ENCODE measurements at regions not wholly inside any gene's neighbourhood (a gene's known extent, or its start where the extent isn't known, plus 50 kb on each side); places are given as distances from the start of the nearest gene placed in this dataset.
"Not testable (repeated sequence)": the region's sequence is repeated elsewhere in the genome, so short reads cannot be mapped to it uniquely, and the experiment has no call there.

GRCh38 chr18:78505851-78506461 lies 473.7 kb upstream of the SALL3 start:
- DNase-seq (ENCODE audit: low spot score): no peak

DNA sequence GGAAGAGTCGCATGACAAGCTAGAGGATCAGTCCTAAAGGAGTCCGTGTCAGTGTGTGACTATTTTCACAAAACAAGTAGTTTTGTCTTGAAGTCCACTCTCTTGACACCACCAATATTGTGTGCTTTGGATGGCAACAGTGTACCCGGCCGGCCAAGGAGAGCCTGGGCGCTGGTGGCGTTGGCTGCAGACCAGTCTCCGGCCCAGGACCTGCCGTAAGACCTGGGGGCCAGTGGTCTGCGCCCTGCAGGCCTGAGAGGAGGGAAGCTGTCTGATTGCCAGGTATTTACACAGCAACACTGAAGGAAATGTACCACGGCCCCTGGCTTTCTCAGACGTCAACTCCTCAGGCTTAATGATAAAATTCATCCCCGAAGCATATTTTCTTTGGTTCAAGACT lies 472.4 kb upstream of the SALL3 start:
- DNase-seq (ENCODE audit: low spot score): no peak

- DNase-seq (ENCODE audit: low spot score): not testable (repeated sequence)
Measured at GRCh38 chr18:78508228-78508824, 471.3 kb upstream of the SALL3 start.

DNA sequence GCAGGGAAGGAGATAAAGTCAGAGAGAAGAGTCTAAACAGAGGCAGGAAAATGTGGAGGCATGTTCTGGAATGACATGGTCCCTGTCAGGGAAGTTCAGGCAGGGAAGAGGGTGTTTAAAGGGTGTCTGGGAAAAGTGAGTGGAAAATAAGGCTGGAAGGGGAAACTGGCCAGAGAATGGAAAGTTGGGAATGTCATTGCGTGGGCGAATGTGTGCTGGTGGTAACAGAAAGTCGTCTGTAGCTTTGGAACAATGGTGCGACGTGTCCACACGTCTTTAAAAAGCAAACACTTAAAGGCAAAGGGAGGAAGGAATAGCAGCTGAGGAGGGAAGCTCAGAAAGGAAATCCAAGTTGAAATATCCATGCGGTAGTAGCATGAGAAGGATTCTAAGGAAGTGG lies 469.5 kb upstream of the SALL3 start:
- no peak for DNase-seq (ENCODE audit: low spot score)

DNA sequence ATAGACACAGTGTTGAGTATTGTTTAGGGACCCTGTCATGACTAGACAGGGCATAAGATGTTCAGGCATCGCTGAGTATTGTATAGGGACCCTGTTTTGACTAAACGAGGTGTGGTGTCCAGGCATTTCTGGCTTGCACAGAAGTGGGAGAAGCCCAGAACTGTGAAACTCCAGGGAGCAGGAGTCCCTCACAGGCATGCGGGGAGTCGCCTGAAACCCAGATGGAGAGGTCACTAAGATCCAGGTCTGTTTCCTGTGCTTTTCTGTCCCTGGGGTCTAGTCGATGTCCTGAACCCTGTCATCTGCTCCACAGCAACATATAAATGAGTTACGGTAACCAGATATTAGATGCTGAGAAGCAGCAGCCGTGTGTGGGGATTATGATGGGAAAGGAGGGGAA lies 469.0 kb upstream of the SALL3 start:
- no peak for DNase-seq (ENCODE audit: low spot score)

GRCh38 chr18:78511666-78512601 lies 467.7 kb upstream of the SALL3 start:
- DNase-seq (ENCODE audit: low spot score): no peak

DNA sequence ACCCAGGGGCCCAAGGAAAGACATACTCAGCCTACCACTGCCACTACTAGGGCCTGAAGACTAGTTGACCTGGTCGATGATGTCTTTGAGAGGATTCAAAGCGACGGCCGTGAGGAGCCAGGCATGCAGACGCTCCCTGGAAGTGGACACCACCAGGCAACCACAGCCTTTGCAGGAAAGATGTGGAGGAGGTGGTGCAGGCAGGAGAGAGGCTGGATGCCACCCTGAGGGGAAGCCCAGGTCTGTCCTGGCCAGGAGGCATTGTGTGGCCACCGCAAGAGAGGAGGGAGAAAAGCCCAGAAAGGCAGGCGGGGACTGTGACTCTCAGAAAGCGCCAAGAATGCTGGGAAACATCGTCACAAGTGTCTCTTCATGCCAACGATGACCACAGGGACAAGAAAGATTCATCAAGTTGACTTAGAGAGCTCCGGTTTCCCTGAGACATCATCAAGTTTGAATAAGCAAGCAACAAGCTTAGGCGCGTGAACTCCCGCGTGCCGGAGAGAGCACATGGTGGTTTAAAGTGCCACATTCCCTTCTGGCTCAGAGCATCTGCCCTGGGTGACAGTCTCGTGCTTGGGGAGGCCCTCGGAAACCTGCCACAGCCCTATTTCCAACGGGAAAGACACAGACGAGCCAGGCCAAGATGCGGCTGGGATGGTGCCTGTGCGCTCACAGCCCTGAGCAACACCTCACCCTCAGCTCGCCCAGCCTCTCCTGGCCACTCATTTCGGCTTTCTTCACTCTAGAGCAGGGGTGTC lies 464.5 kb upstream of the SALL3 start:
- DNase-seq (ENCODE audit: low spot score): no peak

DNA sequence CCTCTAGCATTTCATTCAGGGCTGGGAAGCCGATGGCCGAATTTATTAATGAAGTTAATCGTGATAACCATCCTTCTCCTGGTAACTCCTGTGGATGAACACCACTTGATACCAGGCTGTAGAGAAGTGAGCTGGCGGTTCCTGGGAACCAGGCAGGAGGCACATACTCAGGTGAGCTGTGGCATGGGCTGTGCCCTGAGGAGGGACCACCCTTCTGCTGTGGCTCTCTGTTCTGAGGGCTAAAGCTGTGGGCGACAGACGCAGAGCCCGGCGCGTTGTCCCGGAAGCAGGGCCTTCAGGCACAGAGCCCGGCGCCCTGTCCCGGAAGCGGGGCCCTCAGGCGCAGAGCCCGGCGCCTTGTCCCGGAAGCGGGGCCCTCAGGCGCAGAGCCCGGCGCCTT lies 462.3 kb upstream of the SALL3 start:
- DNase-seq (ENCODE audit: low spot score): no peak

DNA sequence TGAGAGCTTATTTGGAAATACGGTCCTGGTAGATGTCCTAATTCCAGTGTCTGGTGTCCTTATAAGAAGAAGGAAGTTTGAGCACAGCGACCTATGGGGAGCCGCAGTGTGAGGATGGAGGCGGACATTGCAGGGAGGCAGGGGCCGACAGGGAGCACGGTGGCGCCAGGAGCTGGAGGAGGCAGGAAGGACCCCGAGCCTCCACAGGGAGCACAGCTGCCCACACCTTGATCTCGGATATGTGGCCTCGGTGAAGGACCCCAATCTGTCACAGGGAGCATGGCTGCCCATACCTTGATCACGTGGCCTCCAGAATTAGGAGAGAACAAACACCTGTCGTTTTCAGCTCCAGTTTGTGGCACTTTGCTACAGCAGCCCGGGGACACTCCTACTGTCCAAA lies 461.6 kb upstream of the SALL3 start:
- no peak for DNase-seq (ENCODE audit: low spot score)

GRCh38 chr18:78518805-78519204 lies 460.8 kb upstream of the SALL3 start:
- no peak for DNase-seq (ENCODE audit: low spot score)

- DNase-seq (ENCODE audit: low spot score): no peak
Measured at GRCh38 chr18:78519394-78520062, 460.1 kb upstream of the SALL3 start.

- no peak for DNase-seq (ENCODE audit: low spot score)
Measured at GRCh38 chr18:78521136-78521535, 458.5 kb upstream of the SALL3 start.

DNA sequence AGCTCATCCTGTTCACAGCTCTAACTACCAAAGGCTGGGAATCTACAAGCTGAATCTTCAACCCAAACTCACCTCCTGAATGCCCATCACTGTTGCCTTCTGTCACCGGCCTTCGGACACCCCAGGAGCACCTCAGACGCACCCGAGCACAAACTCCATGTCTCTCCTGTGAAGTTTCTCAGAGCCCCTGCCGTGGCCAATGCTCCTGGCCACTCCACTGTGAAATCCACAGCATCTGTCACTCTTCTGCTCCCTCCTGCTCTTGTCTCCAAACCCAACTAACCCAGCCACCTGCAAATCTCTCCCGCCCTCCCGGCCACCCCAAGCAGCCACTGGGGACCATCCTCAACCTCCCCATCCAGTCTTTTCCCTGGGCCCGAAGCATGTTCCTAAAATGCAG lies 457.9 kb upstream of the SALL3 start:
- no peak for DNase-seq (ENCODE audit: low spot score)

DNA sequence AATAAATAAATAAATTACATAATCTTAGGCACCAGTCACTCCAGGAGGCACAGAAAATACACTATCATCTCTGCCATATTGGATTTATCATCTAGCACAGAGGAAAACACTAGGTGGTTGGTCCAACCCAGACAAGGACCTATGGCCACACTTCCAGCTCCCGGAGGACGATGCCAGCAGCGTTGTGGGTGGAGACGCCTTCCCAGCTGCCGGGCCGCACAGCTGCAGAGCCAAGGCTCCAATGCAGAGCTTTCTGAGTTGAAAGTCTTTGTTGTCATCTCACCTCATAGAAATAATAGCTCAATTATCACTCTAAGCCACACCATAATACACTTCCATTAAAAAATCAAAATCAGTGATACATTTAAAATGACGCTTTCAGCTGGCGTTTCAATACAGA lies 457.1 kb upstream of the SALL3 start:
- DNase-seq (ENCODE audit: low spot score): no peak

GRCh38 chr18:78523850-78524249 lies 455.8 kb upstream of the SALL3 start:
- no peak for DNase-seq (ENCODE audit: low spot score)

DNA sequence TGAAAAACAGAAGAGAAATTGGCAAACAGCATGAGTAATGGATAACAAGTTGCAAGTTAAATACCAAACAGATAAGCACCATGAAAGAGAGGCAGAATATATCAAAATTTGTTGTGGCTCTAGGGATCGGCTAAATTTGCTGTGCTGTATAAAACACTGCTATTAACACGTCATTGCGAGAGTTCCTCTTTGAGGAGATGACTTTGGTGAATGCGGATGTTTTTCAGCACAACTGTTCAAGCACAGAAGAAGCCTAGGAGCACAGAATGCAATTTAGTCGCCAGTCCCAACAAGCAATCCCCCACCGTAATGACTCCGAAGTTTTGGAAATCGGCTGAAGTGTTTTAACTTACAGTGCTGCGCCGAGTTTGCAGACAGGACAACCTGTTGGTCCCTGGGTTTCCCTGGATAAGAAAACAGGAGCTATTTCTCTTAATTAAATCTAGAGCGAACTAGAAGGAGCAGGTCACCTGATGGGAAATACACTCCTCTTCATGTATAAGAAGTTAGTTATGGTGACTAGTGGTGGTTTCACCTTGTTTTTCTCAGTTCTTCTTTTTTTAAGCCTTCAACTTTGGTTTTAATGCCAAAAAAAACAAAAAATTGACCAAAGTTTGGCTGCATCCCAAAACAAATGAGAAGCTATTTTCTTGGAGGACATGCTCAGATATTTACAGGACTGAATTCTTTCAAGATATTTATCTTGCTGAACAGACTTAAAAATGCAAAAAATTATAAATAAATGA lies 454.1 kb upstream of the SALL3 start:
- DNase-seq (ENCODE audit: low spot score): no peak

DNA sequence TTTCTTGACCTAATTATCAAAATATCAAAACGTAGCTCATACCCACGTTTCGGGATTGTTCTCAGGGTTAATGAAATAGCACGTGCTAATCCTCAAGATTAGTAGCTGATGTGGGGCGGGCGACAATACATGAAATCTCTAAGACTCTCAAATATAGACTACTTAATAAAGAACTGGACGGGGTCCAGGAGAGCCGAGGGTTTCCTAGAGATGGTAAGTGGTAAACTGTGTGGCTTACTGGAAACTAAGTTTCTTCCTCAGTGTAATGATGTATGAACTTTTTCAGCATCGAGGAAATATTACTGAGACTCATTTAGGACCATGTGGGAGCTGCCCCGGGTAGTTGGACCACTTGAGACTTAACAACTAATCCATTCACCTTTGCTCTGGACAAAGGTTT lies 453.3 kb upstream of the SALL3 start:
- DNase-seq (ENCODE audit: low spot score): no peak

GRCh38 chr18:78526923-78527711 lies 452.5 kb upstream of the SALL3 start:
- DNase-seq (ENCODE audit: low spot score): no peak

GRCh38 chr18:78527984-78528383 lies 451.6 kb upstream of the SALL3 start:
- DNase-seq (ENCODE audit: low spot score): no peak
